A673 (cell line): ENCODE measurements at regions not wholly inside any gene's neighbourhood (a gene's known extent, or its start where the extent isn't known, plus 50 kb on each side); places are given as distances from the start of the nearest gene placed in this dataset.

Source experiments
- BruUV-seq: library from RNA; stranded (reverse); fragments of 400-500 nt; replicated peaks from 2 replicates; lab custom pipeline; 2021; lab: Mats Ljungman, UMichigan
- CTCF ChIA-PET: fragments of 300-600 bp; sonication (Branson Sonifier 250); formaldehyde crosslinking; loops from one replicate; lab custom pipeline; 2022; ENCODE audit warnings: antibody characterized with exemption; lab: Charles Lee
- POLR2A ChIA-PET: fragments of 300-600 bp; sonication (Branson Sonifier 250); formaldehyde crosslinking; loops from one replicate; lab custom pipeline; 2022; ENCODE audit warnings: antibody characterized with exemption; ENCODE audit not compliant: low non-redundant PET; lab: Charles Lee
- DNase-seq: peaks from one replicate; pipeline ENCODE4 v3.0.0-alpha.2; 2015; ENCODE audit warnings: low spot score
- H3K27ac ChIP-seq: fragments of 200-600 bp; sonication (generic); 2 replicates; pipeline ENCODE4 v1.5.1; 2016; ENCODE audit warnings: mixed run types, low read depth, mild to moderate bottlenecking, mixed read lengths, antibody characterized with exemption, low read length; ENCODE audit not compliant: poor library complexity, severe bottlenecking
- H3K27me3 ChIP-seq: fragments of 200-600 bp; sonication (generic); replicated peaks from 2 replicates; pipeline ENCODE4 v1.6.1; 2017; ENCODE audit warnings: mixed run types, low read depth, mild to moderate bottlenecking, mixed read lengths, antibody characterized with exemption, low read length; ENCODE audit not compliant: insufficient read depth, poor library complexity
- H3K36me3 ChIP-seq: fragments of 200-600 bp; sonication (generic); 2 replicates; pipeline ENCODE4 v1.6.1; 2016; ENCODE audit warnings: mixed run types, mild to moderate bottlenecking, mixed read lengths, antibody characterized with exemption, low read length; ENCODE audit not compliant: insufficient read depth, poor library complexity, severe bottlenecking
- H3K4me1 ChIP-seq: fragments of 200-600 bp; sonication (generic); 2 replicates; pipeline ENCODE4 v1.6.1; 2017; ENCODE audit warnings: mixed run types, mild to moderate bottlenecking, mixed read lengths, antibody characterized with exemption, low read length; ENCODE audit not compliant: insufficient read depth, poor library complexity, severe bottlenecking
- H3K4me3 ChIP-seq: fragments of 200-600 bp; sonication (generic); 2 replicates; pipeline ENCODE4 v1.5.1; 2016; ENCODE audit warnings: low read depth, mixed run types, mild to moderate bottlenecking, mixed read lengths, low read length; ENCODE audit not compliant: poor library complexity, severe bottlenecking
- H3K9me3 ChIP-seq: fragments of 200-600 bp; sonication (generic); 2 replicates; pipeline ENCODE4 v1.6.1; 2016; ENCODE audit warnings: mixed run types, low read depth, mild to moderate bottlenecking, mixed read lengths, antibody characterized with exemption, low read length; ENCODE audit not compliant: poor library complexity, severe bottlenecking
- EZH2 ChIP-seq: fragments of 200-600 bp; sonication (generic); IDR thresholded peaks from 2 replicates; pipeline ENCODE4 v1.6.1; 2017; ENCODE audit warnings: borderline replicate concordance, low read depth, mild to moderate bottlenecking, mixed read lengths, antibody characterized with exemption, low read length; ENCODE audit not compliant: poor library complexity, severe bottlenecking
- intact Hi-C: fragments of 100-400 bp; cut with micrococcal nuclease; formaldehyde crosslinking; loops from one replicate; pipeline ENCODE4 v1.10.0; 2022; ENCODE audit not compliant: unreplicated experiment
- TF ChIP-seq, protein P1 (sequence below): fragments of 300-800, 200-600 bp; sonication (generic); conservative IDR thresholded peaks from 2 replicates; pipeline ENCODE4 v1.5.1; 2017; ENCODE audit warnings: low read depth, mild to moderate bottlenecking, antibody characterized with exemption, low read length, moderate library complexity, mixed read lengths

GRCh38 chrX:9414416-9414815 lies 50.4 kb upstream of the TBL1X start:
- TF ChIP-seq, protein P1, sequence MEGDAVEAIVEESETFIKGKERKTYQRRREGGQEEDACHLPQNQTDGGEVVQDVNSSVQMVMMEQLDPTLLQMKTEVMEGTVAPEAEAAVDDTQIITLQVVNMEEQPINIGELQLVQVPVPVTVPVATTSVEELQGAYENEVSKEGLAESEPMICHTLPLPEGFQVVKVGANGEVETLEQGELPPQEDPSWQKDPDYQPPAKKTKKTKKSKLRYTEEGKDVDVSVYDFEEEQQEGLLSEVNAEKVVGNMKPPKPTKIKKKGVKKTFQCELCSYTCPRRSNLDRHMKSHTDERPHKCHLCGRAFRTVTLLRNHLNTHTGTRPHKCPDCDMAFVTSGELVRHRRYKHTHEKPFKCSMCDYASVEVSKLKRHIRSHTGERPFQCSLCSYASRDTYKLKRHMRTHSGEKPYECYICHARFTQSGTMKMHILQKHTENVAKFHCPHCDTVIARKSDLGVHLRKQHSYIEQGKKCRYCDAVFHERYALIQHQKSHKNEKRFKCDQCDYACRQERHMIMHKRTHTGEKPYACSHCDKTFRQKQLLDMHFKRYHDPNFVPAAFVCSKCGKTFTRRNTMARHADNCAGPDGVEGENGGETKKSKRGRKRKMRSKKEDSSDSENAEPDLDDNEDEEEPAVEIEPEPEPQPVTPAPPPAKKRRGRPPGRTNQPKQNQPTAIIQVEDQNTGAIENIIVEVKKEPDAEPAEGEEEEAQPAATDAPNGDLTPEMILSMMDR: no peak
- TF ChIP-seq EZH2: no peak
- DNase-seq: no peak
- CTCF ChIA-PET: no interaction called here
- Histone ChIP-seq H3K4me1 (peaks cover 5% of the 10 kb centered on the region), H3K4me3 (no peak overlapping the region), H3K9me3 (no peaks in the 10 kb centered on the region), H3K27ac (no peak overlapping the region), H3K36me3 (no peaks in the 10 kb centered on the region), H3K27me3 (no peaks in the 10 kb centered on the region)
- intact Hi-C loops: no loop called here
- POLR2A ChIA-PET: no interaction called here
- no TSS peak for BruUV-seq
